Left cardiac atrium (tissue), 4 donors: ENCODE measurements at regions not wholly inside any gene's neighbourhood (a gene's known extent, or its start where the extent isn't known, plus 50 kb on each side); places are given as distances from the start of the nearest gene placed in this dataset.

Source experiments
- ATAC-seq, 2 donors: fragments of 200-7000 bp; cut with Tn5 transposase; one replicate each; pipeline ENCODE4 v1.9.1; 2020; ENCODE audit warnings: mild to moderate bottlenecking in 2 of 2, moderate library complexity in 2 of 2
- DNase-seq: peaks from one replicate; pipeline ENCODE4 v3.0.0-alpha.2; 2020
- intact Hi-C, 2 donors: fragments of 100-400 bp; cut with DNase I; formaldehyde crosslinking; loops; one replicate each; pipeline versions ENCODE4 v1.14.1 to v1.15.1; 2022 to 2023
- donor health status: DM: no; HTN: yes; CAD: no.
- donor health status: DM: no; HTN: yes; CAD: no; lungs with severe emphysema.
- donor health status: DM: yes; HTN: yes; CAD: no.
- donor health status: Dilated cardiomyopathy.

DNA sequence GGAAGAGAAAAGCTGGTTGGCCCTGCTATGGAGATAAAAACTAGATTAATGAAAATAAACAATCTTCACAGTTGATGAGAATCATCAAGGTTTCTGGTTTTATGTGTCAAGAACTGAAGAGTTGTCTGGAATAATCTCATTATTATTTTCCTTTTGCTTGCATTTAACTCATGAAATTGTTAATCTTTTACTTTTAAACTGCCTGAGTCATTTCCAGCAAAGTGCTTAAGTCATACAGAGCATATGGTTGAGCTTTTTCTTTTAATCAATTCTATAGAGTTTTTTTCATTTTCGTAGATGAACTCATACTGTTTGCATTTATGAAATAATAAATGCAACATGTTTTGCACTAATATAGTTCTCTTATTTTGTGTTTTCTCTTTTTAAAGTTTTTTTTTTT, 747.9 kb downstream of the NXPH1 start:
- DNase-seq (no peak), ATAC-seq (no peak)
- intact Hi-C loops = no loop called here

DNA sequence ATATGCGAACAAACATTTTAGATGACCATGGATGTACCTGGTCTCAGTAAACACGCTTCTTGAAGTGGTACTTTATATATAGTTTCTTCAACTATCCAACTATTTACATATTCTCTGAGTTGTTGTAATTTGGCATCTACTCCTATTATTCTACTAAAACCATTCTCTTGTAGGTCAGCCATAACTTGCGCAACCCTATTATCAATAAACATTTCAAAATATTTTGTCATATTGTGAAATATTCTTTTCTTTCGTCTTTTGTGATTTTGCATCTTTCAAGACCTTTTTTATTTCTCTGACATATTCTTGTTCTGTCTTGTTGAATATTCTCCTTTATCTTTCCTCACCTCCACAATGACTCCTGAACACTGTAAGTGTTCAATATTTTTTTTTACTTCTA, 753.3 kb downstream of the NXPH1 start:
- intact Hi-C loops = no loop called here
- ATAC-seq (no peak), DNase-seq (no peak)

DNA sequence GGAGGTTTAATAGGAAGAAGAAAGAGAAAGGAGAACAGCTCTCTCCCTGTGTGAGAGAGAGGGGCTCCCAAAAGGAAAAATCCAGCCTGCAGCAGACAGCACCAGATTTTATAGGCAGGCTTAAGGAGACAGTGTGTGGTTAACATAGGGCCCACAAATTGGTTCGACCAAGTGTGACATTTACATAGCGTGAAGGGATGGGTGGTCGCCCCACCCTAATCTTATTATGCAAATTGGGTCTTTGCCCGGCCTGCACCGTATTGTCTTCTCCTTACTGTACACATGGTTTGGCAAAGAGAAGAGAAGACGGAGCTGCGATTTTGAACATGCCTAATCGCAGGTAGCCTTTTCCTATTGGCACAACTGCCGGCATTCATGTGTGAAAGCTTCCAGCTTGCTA, 756.3 kb downstream of the NXPH1 start:
- ATAC-seq (no peak), DNase-seq (no peak)
- intact Hi-C loops = no loop called here

DNA sequence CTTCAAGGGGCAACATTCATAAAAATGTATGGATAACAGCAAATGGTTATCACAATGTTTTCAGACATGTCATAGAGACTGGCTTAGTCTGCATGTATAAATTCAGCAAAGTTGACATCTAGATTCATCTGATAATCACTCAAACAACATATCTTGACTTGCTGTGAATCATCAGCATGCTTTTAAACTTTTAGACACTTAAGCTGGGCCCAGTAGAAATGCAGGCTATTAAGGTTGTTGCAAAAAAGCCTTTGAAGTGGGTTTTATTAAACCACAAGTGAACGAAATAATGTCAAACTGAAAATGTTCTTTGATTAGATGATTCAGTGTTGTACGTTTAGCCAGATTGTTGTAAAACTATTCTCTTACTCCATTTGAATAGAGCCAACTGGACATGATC, 759.6 kb downstream of the NXPH1 start:
- intact Hi-C loops = no loop called here
- ATAC-seq (no peak), DNase-seq (no peak)

DNA sequence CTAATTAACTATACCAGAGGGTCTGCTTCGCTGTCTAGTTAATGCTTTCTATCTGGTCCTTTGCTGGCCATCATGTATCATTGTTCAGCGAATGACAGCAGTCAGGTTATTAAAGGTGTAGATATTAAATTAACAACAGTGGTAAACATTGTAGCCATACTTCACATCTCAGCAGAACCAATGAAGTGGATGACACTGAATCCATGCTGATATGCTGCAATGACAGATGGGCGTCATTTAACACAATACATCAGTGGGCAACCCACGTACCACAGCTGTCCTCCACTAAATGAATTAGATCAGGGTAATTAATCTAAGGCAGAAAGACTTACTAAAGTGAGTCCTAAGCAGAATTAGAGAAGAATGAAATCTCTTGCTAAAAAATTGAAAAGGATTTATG, 767.2 kb downstream of the NXPH1 start:
- intact Hi-C loops = no loop called here
- ATAC-seq = no peak
- no peak for DNase-seq

DNA sequence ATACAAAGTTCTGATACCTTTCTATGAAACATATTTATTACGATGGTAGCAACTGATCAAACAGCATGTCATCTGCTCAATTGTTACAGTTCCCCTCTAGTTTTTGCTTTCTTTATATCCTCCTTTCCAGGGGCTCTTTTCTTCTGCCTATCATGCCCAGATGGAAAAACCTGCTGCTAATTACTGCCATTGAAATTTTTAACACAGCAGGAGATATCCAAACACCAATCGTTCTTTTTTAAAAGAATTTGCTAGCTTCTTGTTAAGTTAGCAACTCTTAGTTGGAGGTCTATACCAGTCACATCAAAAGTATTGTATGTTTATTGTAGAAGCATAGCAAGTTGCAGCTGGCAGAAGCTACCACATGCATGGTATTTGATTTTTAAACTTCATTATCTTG, 768.5 kb downstream of the NXPH1 start:
- no peak for DNase-seq
- intact Hi-C loops = no loop called here
- no peak for ATAC-seq

DNA sequence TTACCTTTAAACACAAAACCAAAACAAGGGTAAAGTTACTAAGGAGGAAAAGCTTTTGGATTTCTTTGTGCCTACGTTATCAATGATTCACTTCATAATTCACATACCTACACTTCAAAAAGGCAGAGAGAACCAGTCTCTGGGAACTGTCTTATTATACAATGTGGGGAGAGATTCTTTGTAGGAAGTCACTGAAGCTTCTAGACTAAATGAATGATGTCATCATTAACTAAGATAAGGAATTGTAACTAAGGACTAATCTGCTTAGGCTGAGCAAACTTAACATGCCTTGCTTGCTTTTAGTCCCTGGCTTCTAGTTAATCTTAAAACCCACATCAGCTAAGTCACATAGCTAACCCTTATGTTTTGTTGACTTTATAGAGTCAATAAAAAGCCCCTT, 771.2 kb downstream of the NXPH1 start:
- intact Hi-C loops = no loop called here
- ATAC-seq (no peak), DNase-seq (no peak)

DNA sequence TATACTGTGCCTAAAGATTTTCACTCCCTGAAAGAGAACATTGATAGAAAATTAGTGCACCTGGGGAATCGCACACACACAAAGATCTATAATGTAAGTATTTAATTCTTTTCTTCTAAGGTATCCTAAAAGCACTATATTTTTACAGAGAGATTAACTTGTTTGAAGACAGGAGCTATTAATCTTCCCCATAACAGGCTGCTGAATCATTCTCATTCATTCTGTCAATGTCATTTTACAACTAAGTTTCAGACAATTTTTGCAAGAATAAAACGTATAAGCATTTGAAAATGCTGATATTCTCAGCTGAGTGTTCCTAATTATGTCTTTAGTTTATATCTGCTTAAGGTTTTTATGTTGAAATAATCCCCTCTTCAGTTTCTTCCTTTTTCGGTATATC, 776.7 kb downstream of the NXPH1 start:
- DNase-seq (no peak), ATAC-seq (no peak)
- intact Hi-C loops = no loop called here

DNA sequence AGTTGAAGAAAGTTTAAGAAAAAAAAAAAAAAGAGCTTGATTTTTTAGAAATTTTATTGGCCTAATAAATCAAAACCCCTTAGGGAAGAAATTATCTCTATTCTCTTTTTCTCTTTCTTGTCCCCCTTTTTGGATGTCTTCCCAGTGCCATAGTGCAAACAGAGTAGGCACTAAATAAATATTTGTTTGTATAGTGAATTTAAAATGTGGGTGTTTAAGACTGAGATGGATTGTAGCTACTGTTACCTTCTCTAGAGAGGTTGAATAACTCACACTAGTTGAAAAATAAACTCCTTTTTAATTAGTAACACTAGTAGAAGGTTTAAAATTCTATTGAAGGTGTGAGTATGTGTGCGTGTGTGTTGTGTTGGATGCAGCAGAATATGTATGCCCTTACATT, 783.8 kb downstream of the NXPH1 start:
- no peak for DNase-seq
- ATAC-seq = no peak
- intact Hi-C loops = no loop called here

DNA sequence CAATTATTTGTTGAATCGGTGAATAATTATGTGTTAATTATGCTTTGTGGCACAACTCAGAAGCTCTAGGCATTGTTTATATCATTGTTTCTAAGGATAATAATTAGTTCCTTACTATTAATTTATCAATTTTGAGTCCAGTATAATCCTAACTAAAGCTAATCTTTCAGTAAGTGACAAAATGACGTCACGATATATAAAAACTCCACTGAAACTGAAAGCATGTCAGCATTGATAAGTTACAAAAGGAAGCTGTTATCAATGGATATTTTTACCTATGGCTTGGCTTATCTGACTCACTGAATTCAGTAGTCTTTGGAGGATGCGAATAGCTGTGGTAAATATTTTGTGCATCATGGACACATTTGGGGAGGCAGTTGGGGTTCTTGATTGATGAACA, 793.1 kb downstream of the NXPH1 start:
- no peak for ATAC-seq
- DNase-seq = no peak
- intact Hi-C loops = no loop called here

DNA sequence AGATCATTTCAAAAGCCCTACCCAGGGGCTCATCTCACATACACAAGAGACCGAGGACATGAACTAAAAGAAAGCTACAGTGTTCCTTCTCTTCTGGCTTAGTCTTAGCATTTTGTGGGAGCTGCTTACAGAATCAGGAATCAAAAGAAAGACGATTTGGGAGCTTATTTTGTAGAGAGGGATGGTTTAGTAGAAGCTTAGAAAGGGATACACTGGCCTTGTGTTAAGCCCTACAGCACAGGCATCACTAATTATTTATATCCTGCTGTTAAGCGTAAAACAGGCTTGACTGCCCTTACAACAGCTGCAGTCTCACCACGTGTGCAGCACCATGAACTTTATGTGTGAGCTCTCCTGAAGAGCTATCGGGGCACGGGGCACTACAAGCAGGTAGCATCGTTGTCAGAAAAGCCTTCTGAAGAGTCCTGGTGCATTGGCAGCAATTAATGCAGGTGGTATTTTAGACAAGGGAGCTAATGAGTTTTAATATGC, 798.3 kb downstream of the NXPH1 start:
- DNase-seq = no peak
- intact Hi-C loops = no loop called here
- ATAC-seq = no peak

DNA sequence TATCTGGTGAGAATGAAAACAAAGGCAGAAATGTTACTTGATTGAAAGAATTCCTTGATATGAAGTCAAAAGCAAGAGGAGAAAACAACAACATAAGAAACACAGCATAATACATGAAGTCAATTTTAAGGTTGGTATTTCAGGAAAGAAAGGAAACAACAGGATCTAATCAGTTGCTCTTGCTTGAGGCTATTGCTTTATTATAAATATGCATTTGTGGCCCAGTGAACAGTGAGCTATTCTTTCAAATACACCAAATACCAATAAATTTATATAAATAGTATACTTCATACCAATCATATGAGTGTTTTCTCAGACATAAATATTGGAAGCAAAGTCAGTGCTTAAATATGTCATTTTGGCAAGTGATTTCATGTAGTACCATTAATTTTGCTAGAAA, 806.6 kb downstream of the NXPH1 start:
- ATAC-seq (no peak), DNase-seq (no peak)
- intact Hi-C loops = no loop called here

DNA sequence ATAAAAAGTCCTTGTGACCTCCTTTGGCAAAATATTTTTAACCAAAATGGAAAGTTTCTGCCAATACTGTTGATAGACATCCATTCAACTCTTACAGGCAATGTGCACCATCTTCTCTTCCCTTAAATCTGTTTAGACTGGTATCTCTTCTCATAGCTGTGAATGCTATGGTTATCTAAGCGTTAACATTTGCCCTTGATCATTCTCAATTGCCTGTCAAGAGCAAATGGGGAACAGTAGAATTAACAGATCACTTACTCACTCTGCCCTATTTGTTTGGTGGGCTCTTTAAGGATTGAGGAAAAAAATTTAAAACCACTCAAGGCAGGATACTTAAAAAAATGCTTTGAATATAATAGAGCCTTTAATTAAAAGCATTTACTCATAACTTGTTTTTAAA, 808.4 kb downstream of the NXPH1 start:
- no peak for DNase-seq
- ATAC-seq = no peak
- intact Hi-C loops = no loop called here

DNA sequence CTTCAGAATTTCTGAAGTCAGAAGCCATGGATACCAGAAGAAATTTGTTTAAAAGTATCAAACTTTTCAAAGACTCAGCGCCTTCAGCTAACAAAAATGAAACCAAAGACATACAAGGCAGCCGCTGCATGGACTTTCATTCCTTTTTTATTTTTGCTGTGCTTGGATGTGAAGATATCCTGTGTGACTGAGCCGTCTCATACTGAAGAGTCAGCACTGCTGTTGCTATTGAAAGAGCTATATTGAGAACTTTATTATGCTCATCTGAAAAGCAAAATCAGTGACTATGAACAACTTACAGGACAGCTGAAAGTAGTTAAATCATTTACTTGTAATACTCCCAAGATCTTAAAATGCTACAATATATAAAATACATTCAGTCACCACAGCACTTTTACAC, 809.2 kb downstream of the NXPH1 start:
- no peak for ATAC-seq

DNA sequence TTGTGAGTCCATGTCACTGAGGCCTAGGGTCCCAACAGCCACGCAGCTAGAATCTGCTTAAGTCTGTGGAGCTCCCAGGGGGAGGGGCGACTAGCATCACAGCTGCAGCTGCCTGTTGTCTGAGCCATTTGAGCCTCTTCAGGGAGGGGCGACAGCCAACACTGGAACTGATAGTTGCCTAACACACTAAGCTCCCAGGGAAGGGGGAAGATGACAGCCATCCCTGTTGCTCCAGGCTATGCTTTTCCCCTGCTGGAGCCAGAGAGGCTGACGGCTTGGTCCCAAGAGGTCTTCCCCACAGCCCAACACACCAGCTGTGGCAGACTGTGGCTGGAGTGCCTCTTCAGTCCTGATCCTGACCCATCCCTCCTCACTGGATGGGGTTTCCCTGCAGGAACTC, 817.5 kb downstream of the NXPH1 start:
- no peak for ATAC-seq
- no peak for DNase-seq
- intact Hi-C loops = no loop called here

More for the DNA sequence above, 809.2 kb downstream of the NXPH1 start:
- intact Hi-C loops = no loop called here
- DNase-seq = no peak

DNA sequence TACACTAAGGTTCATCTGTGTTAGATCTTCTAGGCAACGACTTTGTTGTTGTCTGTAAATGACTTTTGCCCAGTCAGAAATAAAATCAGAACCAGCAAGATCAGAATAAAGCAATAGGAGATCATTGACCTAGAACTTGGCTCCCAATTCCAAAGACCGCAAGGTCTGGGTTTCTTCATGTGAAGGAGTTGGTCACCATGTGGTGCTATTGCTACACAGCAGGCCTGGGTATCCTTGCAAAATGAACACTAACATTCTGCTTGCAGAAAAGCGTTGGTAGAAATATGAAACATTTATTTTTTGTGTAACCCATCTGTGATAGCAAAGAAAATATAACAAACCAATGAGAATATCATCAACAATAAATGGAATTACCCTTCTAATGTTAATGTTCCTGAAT, 831.0 kb downstream of the NXPH1 start:
- ATAC-seq = no peak
- DNase-seq = no peak

DNA sequence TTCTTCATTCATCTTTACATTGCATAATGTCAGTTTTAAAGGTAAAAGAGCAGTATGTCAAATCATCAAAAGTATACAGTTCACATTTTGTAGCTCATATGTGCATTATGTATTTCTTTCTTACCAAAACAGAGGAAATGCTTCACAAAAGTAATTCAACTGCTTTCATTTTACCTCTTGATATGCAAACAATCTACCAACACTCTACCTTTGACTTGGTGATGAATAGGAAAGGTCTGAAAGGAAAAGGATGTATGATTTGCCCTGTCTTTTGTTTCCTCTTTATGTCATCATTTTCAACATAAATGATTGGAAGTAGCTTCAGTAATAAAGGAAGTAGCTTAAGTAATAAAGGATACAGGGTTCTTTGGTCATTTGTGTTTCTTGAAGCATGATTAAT, 846.7 kb downstream of the NXPH1 start:
- ATAC-seq = no peak
- DNase-seq = no peak
- intact Hi-C loops = no loop called here

More for the DNA sequence above, 831.0 kb downstream of the NXPH1 start:
- intact Hi-C loops = no loop called here

DNA sequence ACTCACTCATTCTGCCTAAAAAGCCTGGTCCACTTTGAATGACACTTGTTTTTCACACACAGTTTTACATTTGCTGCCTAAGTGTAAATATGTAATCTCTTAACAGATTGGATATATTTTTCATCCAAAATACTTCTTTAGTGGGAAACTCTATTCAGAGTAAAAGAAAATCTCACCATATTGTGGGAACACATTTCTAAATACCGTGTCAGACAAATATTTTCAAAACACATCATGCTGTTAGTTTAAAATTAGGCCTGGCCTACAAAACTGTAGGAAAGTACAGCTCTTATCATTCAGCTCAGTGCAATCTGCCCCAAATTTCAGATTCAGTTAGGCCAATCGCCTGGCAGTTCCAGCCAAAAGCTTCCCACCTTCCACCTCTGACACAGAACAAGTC, 849.8 kb downstream of the NXPH1 start:
- DNase-seq (no peak), ATAC-seq (no peak)
- intact Hi-C loops = no loop called here

DNA sequence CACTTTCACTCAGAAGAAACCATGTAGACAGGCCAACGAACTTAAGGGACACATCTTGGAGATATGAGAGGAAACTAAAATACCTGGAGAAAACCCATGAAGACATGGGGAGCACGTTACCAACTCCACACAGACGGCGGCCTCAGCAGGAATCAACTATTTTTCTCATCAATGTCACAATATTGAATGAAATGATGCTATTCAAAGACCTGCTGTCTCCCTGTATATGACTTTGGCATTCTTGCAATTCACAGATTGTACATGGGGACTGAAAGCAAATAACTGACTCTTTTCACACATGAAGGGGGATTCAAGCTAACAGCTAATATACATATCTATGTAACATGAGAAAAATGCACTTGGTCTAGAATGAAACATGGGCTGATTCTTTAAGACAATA, 869.0 kb downstream of the NXPH1 start:
- intact Hi-C loops = no loop called here
- DNase-seq = no peak
- ATAC-seq = no peak

DNA sequence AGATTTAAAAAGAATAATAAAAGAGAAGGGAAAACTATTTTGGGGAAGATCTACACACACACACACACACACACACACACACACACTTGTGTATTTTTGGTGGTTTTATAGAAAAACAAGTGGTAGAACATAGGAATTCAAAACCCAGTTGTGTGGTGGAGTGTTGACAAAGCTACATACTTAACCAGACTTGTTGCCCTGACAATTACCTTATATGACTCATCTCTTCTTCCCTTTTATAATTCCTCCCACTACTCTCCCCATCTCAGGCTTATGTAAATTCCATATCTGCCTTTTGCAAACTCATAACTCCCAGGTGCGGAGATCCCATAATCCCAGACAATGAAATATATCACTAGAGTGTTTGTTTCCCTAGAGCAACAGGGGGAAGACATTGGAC, 873.7 kb downstream of the NXPH1 start:
- intact Hi-C loops = no loop called here
- no peak for DNase-seq
- ATAC-seq = no peak

DNA sequence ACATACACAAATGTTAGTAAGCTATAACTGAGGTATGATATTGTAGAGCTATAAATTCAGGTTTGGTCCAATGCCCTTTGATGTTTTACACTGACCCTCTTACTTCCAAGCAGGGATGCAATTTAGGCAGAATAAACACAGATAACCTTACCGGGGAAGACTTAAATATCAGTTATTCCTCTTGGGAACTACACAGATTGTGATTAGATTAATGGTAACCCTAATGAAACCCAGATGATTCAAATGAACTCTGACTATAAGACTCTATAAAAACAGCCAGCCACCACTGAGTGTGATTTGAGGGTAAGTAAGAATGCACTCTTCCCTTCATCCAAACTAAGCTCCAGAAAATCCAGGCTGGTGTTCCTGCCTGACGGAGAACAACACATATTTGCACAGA, 891.1 kb downstream of the NXPH1 start:
- intact Hi-C loops = no loop called here
- DNase-seq = no peak
- no peak for ATAC-seq

DNA sequence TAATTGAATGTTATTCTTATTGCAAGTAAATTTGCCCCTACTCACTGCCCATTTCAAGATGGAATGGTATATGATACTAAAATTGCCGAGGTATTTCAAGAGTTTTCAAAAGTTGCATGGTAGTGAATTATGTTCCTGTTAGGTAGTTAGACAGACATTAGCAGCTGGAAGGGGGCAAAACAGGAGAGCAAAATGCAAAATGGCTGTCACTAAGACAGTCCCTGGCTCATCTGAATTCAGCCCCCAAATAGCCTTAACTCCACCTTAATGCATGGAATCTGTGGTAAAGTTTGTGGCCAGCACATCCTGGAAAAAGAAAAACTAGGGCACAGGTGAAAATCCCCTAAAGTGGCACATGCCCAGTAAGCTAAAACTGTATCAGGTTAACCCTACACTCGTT, 894.9 kb downstream of the NXPH1 start:
- ATAC-seq = no peak

More for the DNA sequence above, 894.9 kb downstream of the NXPH1 start:
- no peak for DNase-seq
- intact Hi-C loops = no loop called here
